GM11168 (cell line): ENCODE measurements at regions not wholly inside any gene's neighbourhood (a gene's known extent, or its start where the extent isn't known, plus 50 kb on each side); places are given as distances from the start of the nearest gene placed in this dataset.

Source experiments
- in situ Hi-C: fragments of 300-500 bp; cut with MboI; formaldehyde crosslinking; loops from one replicate; pipeline ENCODE4 v1.12.0; 2022; ENCODE audit warnings: low sequenced_read_pairs; ENCODE audit not compliant: unreplicated experiment

DNA sequence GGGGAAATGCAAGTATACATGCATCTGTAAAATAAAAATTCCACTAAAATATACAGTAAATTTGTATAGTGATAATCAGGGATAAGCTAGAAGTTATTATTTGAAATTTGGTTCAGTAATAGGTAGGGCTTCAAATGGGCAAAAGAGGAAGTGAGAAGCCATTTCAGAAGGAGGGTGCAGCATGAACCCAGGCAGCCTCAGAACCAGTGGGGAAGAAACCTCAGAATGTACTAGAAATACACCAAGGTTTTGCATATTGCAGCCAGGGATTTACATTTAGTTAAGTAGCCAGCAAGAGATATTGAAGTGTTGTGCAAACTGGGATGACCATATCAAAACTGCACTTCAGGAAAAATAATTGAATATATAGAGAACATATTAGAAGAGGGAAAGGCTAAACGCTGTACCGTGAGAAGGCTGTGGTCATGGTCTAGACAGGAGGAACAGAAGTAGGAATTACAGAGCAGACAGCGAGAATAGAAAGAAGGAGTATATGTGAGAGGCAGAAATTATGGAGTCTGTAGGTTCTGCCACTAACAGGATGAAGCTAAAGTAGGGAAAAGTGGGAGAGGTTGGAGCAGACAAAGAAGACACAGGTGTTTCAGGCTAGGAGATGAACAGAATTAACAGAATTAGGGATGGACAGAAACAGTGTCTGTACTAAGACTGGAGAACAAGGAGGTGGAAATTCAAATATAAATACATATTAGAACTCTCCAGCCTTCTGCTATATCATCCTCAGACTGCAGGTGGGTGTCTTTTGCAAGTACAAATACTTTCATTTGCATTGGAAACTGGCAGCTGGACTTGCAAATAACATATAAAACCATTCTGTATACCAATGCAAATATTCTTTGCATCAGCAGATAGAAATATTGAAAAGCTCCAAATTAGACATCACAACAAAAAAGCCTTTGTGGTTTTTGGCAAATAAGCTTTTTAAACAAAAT is 335.6 kb downstream of the ZNF608 start:
- in situ Hi-C loops = no loop called here

DNA sequence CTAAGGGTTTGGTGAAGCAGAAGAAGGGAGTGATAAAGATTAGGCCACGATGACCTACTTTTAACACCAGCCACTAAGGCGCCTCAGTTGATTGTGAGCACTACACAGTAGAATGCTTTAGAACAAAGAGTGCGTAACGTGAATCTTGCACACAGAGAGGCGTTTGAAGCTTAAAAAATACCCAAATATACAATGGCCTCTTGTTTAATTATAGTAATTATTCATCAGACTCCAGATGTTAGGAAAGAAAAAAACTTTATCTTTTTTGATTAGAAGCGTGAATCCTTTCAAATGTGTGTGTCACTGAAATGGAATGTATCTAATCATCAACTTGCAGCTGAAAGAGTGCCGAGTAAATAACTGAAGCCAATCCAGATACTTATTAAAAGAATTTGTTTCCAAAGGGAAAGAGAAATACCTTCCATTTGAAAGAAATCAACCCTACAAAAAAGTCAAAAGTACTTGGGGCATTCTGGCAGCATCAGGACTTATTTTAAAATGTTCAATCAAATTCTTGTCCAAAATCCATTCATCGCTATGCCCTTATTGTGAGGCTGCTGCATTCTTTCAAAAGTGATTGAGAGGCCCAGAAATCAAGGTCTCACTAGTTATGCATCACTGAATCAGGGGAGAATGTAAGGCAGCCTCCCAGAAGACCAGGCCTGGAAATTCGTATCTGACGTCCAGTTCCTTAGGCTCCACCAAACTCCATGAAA is 337.5 kb downstream of the ZNF608 start:
- in situ Hi-C loops = no loop called here

- in situ Hi-C loops = no loop called here
Observed at GRCh38 chr5:124404796-124405195, 341.6 kb downstream of the ZNF608 start.

- in situ Hi-C loops = no loop called here
Observed at GRCh38 chr5:124403281-124403680, 343.2 kb downstream of the ZNF608 start.

DNA sequence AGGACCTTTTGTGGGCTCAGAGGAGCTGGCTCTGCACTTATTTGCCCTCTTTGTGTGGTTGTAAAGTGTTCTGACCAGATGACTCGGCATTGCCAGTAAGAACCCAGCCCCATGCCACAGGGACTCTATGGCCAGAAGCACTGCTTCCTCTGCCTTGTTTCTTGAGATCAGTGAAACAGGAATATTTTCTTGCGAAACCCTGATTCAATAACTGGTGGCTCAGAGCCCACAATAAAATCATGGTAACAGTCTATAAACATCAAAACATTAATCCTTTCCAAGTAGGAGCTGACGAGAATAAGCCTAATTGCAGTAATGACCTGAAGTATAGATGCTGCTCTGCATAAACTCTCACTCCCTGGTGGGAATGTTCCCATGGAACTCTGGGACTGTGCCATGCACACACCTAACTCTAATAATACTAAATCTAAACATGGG is 344.3 kb downstream of the ZNF608 start:
- in situ Hi-C loops = no loop called here

GRCh38 chr5:124401476-124402143 is 344.8 kb downstream of the ZNF608 start:
- in situ Hi-C loops = no loop called here

GRCh38 chr5:124399426-124399961 is 346.9 kb downstream of the ZNF608 start:
- in situ Hi-C loops = no loop called here

DNA sequence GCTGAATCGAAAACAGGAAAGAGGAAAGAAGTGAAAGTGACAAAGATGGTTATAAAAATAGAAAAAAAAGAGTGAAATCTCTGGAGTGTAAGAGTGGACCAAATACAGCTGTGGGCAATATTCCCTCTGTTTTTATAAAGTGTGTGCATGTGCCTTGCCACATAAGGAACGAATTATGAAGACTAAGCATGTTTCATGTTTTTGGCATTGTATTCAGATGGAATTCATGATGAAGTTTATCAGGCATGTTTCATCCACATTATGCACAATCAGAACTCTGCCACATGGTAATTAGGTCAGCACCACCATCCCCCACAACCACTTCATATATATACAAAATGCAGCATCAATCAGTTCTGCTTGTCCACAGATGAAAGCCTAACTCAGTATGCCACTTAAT is 348.0 kb downstream of the ZNF608 start:
- in situ Hi-C loops = no loop called here

DNA sequence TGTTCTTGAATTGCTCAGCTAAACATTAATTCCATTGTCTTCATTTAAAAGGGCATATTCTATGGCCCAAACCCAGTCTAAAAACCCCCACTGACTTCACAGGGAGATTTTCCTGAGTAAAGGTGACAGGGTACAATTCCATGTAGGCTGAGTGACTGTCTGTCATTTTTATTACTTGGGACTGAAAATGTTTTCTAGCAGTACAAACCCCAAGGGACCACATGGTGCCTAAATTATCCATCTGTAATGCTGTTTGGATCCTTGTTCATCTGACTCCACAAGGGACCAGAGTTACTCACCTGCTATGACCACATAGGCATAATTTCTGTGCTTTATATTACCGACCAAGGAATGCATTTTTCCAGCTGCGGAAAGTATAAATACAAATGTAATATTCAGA is 349.1 kb downstream of the ZNF608 start:
- in situ Hi-C loops = no loop called here

DNA sequence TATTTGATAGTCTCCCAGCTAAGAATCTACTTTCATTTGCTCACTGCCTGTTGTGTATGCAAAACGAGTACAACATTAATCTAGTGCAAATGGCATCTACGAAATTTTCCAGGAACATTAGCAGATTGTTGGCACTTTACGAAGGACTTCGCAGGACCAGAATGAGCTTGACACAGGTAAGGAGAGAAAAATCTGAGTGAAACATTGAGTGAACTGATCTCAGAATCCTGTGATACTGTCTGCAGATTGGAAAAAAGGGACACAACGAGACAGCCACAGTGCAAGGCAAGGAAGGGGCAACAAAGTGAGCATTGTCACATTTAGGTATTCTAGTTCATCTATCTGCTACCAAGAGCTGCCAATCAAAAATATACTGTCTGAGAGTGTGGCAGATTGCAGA is 350.5 kb downstream of the ZNF608 start:
- in situ Hi-C loops = no loop called here

- in situ Hi-C loops = no loop called here
Observed at GRCh38 chr5:124395287-124395686, 351.2 kb downstream of the ZNF608 start.

- in situ Hi-C loops = no loop called here
Observed at GRCh38 chr5:124394700-124395245, 351.7 kb downstream of the ZNF608 start.

- in situ Hi-C loops = no loop called here
Observed at GRCh38 chr5:124393584-124394379, 352.7 kb downstream of the ZNF608 start.

DNA sequence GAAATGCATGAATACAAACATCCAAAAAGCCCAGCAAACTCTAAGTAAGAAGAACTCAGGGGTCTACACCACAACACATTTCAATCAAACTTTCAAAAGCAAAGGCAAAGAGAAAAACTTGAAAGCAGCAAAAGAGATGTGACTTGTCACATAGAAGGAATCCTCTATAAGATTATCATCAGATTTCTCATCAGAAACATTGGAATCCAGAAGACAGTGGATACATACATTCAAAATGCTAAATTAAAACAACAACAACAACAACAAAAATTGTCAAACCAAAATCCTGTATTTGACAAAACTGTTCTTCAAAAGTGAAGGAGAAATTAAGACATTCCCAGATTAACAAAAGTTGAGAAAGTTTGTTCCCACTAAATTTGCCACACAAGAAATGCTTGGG is 362.7 kb downstream of the ZNF608 start:
- in situ Hi-C loops = no loop called here

DNA sequence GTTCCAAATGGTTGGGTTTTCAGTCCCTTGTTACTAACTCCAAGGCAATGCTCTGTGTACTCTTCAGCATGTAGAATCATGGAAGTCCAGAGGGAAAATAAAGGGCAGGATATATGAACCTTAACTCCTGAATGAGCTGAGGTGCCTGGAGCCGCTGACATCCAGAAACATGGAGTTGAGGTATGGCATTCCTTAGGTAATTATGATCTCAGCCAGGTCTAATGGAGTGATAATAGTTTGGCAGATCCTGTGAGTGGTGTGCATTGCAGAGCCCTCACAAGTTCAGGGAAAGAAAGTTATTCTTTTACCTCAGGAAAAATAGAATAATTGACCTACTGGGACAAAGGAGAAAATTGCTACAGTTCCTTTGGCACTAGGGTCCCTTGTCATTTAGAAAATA is 369.1 kb downstream of the ZNF608 start:
- in situ Hi-C loops = no loop called here

GRCh38 chr5:124373883-124374282 is 372.6 kb downstream of the ZNF608 start:
- in situ Hi-C loops = no loop called here

DNA sequence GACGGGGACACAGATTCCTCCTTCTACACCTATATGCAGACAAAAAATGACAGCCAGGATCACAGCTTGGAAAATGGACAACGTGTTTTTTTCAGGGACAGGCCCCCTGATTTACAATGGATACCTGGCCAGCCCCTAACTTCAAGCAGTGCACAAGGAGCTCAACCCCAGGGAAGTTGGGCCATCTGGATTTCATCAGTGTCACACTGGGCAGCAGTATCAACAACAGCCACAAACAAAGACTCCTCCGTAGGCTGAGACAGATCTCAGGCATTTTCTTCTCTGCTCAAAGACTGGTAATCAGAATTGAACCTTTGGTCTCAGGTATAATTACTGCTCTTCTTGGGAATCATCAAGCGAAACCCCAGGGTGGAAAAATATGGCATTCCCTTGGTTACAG is 374.0 kb downstream of the ZNF608 start:
- in situ Hi-C loops = no loop called here

DNA sequence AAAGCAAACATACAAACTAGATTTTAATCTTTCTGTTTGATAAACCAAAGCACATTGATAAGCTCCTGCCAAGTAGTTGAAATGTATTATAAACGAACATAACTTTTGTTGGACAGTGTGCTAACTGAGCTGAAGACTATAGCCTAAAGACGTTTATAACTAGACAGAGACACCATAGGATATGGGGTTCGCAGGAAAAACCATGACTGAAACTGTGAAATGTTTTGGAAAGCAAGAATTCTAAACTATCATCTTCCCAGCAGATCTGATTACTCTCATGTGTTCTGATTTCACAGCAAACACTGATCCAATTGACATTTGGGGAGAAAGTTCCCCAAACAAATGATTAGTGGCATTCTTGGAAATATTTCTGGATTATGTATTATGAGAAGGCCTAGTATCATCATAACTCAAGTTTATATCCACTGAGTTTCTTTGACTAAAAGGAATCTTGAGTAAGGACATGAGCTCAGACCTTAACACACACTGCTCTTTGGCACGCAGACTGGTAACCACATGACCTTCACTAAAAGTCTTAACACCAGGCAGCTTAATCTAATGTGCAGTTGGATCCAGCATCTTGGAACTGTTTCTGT is 375.2 kb downstream of the ZNF608 start:
- in situ Hi-C loops = no loop called here

DNA sequence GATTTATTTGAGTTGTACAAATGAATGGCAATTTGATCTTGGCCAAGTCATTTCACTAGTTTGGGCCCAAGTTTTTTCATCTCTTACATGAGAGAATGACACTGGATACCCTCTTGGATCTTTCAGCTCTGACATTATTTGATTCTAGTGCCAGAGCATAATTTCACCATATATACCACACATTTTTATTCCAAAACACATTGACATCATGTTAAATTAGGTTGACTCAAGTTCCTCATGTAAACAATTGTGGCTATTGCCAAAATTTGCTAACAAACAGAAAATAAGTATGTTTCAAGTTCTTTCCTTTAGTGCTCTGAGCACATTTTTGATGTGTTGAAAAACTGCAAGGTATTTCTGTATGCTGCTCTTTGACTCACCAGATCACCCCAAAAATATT is 375.8 kb downstream of the ZNF608 start:
- in situ Hi-C loops = no loop called here
